Stomach (tissue), 8 donors: ENCODE measurements at regions not wholly inside any gene's neighbourhood (a gene's known extent, or its start where the extent isn't known, plus 50 kb on each side); places are given as distances from the start of the nearest gene placed in this dataset.

Experiments
- DNase-seq, 2 donors: peaks; one replicate each; pipeline versions ENCODE4 v3.0.0 to v3.0.0-alpha.2; 2013 to 2019
- H3K27ac ChIP-seq, 5 donors: fragments of 200-600 bp in 4 of 5; sonication (generic) in 4 of 5; one replicate each; pipeline ENCODE4 v1.5.1; 2013 to 2019; ENCODE audit warnings: mild to moderate bottlenecking in 1 of 5, moderate library complexity in 1 of 5
- H3K27me3 ChIP-seq, 3 donors: fragments of 200-600 bp; sonication (generic); one replicate each; pipeline ENCODE4 v1.5.1; 2017 to 2019; ENCODE audit warnings: mixed run types in 1 of 3
- H3K36me3 ChIP-seq, 4 donors: fragments of 200-600 bp; sonication (generic); 1 replicate in 3 of 4; 2 replicates in 1 of 4; pipeline ENCODE4 v1.5.1; 2016 to 2019
- H3K4me1 ChIP-seq, 4 donors: fragments of 200-600 bp; sonication (generic); one replicate each; pipeline ENCODE4 v1.5.1; 2016 to 2019
- H3K4me3 ChIP-seq, 4 donors: fragments of 200-600 bp; sonication (generic) in 3 of 4; one replicate each; pipeline ENCODE4 v1.5.1; 2016 to 2019; ENCODE audit warnings: mild to moderate bottlenecking in 1 of 4
- H3K9me3 ChIP-seq, 4 donors: fragments of 200-600 bp; sonication (generic); one replicate each; pipeline ENCODE4 v1.5.1; 2016 to 2019
- CTCF ChIP-seq, 7 experiments: fragments of 450-650 bp in 4 of 7; fragments of 200-600 bp in 3 of 7; sonication (generic) in 3 of 7; IDR thresholded peaks; one replicate each; pipeline ENCODE4 v1.5.1; 2016 to 2019; ENCODE audit warnings: antibody characterized with exemption in 7 of 7, control low read depth in 2 of 7, mild to moderate bottlenecking in 1 of 7
- EP300 ChIP-seq: sonication (generic); formaldehyde crosslinking; IDR thresholded peaks from one replicate; pipeline ENCODE4 v1.6.1; 2017; ENCODE audit warnings: antibody characterized with exemption
- POLR2A ChIP-seq, 4 donors: fragments of 450-650 bp; IDR thresholded peaks; one replicate each; pipeline ENCODE4 v1.6.1; 2016; ENCODE audit warnings: antibody characterized with exemption in 4 of 4, control low read depth in 2 of 4, mild to moderate bottlenecking in 1 of 4, moderate library complexity in 1 of 4
- POLR2AphosphoS5 ChIP-seq, 3 donors: sonication (generic); formaldehyde crosslinking; IDR thresholded peaks; one replicate each; pipeline ENCODE4 v1.6.1; 2016; ENCODE audit warnings: antibody characterized with exemption in 3 of 3
- WGBS, 5 donors: extraction: QIAGEN DNeasy Blood & Tissue Kit in 3 of 5; methylation state at CpG; one replicate each; pipeline versions ENCODE4 v1.1.5 to v1.1.7; 2013 to 2018; 5-methylcytosine and 5-hydroxymethylcytosine counted together
- intact Hi-C: fragments of 100-400 bp; cut with DNase I; formaldehyde crosslinking; loops from one replicate; pipeline ENCODE4 v1.15.1; 2023; ENCODE audit warnings: low total_unique reads
- donor health status: healthy with polysubstance abuse.
- donor health status: Bipolar disorder and iron deficiency.
- donor health status: healthy.

DNA sequence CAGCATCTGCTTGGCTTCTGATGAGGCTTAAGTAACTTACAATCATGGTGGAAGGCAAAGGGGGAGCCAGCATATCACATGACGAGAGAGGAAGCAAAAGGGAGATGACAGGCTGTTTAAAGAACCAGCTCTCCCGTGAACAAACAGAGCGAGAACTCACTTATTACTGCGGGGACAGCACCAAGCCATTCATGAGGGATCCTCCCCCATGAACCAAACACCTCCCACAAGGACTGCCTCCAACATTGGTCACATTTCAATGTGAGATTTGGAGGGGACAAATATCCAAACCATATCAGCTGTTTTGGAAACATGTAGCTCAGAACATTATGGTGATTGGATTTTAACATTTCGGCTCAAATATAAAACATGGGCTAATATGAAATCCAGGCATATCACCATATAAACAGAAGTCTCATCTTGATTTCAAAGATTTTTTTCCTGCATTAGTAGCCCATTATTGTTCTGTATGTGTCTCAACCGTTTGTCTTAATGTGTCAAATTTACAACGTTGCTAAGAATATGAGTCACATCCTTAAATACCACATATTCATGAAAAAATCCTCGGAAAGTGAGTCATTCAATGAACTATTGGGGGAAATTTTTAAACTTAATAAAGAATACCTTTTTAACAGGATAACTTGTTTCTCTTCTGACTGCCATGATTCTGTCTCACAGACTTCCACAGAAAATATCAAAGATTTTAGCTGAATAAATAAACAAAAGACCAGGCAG lies 894.3 kb downstream of the TFAP2A start:
- Histone ChIP-seq H3K36me3 (no peaks in the 10 kb centered on the region), H3K27ac (no peak overlapping the region), H3K9me3 (no peaks in the 10 kb centered on the region), H3K4me3 (no peak overlapping the region), H3K4me1 (peaks cover 0 to 8% (median 2%) of the 10 kb centered on the region in 4 donors), H3K27me3 (no peaks in the 10 kb centered on the region)
- 64 to 71% (median 66%) methylated on average over 8 of the region's 8 CpGs for WGBS, 5 donors
- intact Hi-C loops = no loop called here
- DNase-seq = no peak
- TF ChIP-seq CTCF (IDR thresholded peaks at IDR 0.05) = no peak
- no peak for TF ChIP-seq POLR2AphosphoS5 (IDR thresholded peaks at IDR 0.05)
- no peak for TF ChIP-seq EP300
- TF ChIP-seq POLR2A (IDR thresholded peaks at IDR 0.05) = no peak

GRCh38 chr6:9518431-9518830 lies 896.4 kb downstream of the TFAP2A start:
- H3K4me1 ChIP-seq = peaks cover 0 to 10% (median 2%) of the 10 kb centered on the region in 4 donors
- WGBS, 5 donors = 75 to 93% (median 84%) methylated on average over 1 of the region's 1 CpG
- no peaks in the 10 kb centered on the region for H3K9me3 ChIP-seq
- no peak overlapping the region for H3K27ac ChIP-seq
- H3K27me3 ChIP-seq = no peaks in the 10 kb centered on the region
- no peak for DNase-seq
- H3K4me3 ChIP-seq = no peak overlapping the region
- H3K36me3 ChIP-seq = no peaks in the 10 kb centered on the region
- intact Hi-C loops = no loop called here
- TF ChIP-seq CTCF (IDR thresholded peaks at IDR 0.05) = no peak
- TF ChIP-seq EP300 = no peak
- no peak for TF ChIP-seq POLR2A (IDR thresholded peaks at IDR 0.05)
- TF ChIP-seq POLR2AphosphoS5 (IDR thresholded peaks at IDR 0.05) = no peak

DNA sequence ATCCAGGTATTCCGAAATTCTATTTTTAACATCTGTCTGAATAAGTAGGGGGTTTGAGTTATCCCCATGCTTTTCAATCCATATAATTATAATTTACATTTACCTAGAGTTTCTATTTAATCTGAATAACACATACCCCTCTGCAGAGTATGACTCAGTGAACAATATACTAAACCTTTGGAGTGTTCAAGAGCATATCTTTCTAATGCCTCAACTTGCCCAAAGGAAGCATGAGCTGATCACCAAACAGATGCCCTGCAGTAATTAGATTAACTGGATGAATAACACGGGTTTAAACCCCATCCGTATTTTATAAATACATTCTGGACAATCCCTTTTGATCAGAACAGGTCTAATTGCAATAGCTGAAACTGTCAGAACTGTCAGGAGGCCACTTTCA lies 897.1 kb downstream of the TFAP2A start:
- Histone ChIP-seq H3K9me3 (no peaks in the 10 kb centered on the region), H3K36me3 (no peaks in the 10 kb centered on the region), H3K4me1 (peaks cover 0 to 10% (median 2%) of the 10 kb centered on the region in 4 donors), H3K27ac (no peak overlapping the region), H3K27me3 (no peaks in the 10 kb centered on the region), H3K4me3 (no peak overlapping the region)
- no peak for TF ChIP-seq EP300
- no peak for TF ChIP-seq POLR2AphosphoS5 (IDR thresholded peaks at IDR 0.05)
- no peak for TF ChIP-seq POLR2A (IDR thresholded peaks at IDR 0.05)
- TF ChIP-seq CTCF (IDR thresholded peaks at IDR 0.05) = no peak
- 80 to 93% (median 90%) methylated on average over 3 of the region's 3 CpGs for WGBS, 5 donors
- no peak for DNase-seq
- intact Hi-C loops = no loop called here

DNA sequence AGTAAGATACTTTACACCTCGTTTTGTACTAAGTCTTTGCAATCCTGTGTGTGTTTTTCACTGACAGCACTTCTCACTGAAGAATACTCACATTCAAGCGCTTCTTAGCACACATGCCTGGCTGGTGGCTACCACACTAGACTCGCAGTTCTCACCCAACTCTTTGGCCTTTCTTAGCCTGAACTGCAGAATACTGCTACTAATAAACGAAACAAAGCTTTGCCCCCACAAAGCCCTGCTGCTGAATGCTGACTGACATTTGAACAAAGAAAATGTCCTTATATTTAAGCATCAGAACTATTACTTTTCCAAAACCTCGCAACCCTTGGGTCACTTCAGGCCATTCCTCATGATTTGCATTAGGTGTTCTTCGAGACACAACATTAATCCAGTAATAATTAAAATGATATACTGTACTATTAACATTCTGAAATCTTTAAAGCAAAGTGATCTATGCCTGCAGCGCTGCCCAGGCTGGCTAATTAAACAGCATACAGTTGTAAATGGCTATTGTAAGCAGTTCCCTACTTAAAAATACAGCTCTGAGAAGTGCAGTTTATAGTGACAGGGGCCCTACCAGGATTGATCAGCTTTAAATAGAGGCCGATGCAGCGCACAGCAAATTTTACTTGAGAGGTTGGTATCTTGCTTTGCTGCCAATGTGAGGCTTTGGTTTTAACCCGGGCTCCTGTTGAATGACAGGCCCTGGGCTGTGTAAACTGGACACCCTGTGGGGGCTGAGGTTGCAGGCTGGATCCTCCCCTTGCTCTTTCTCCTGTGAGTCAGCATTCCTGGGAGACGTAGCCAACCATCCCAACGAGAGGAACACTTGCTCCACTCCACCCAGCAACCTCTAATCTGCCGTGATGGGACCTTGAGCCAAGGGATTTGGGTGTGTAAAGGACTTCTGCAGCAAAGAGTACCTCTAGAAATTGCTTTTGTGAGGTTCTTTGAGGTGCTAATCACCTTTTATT lies 899.0 kb downstream of the TFAP2A start:
- no peaks in the 10 kb centered on the region for H3K9me3 ChIP-seq
- H3K4me3 ChIP-seq = no peak overlapping the region
- H3K27ac ChIP-seq = peak overlapping the region in 2 of 5 donors; percentile 3 to 4
- no peaks in the 10 kb centered on the region for H3K27me3 ChIP-seq
- 40 to 57% (median 55%) methylated on average over 13 of the region's 13 CpGs for WGBS, 5 donors
- intact Hi-C loops = no loop called here
- no peaks in the 10 kb centered on the region for H3K36me3 ChIP-seq
- TF ChIP-seq CTCF (IDR thresholded peaks at IDR 0.05) (no peak), EP300 (no peak), POLR2A (IDR thresholded peaks at IDR 0.05) (no peak), POLR2AphosphoS5 (IDR thresholded peaks at IDR 0.05) (no peak)
- peaks cover 0 to 10% (median 2%) of the 10 kb centered on the region in 4 donors for H3K4me1 ChIP-seq
- peak in 1 of 2 donors; percentile 29 for DNase-seq
